ENCODE measurements at regions not wholly inside any gene's neighbourhood (a gene's known extent, or its start where the extent isn't known, plus 50 kb on each side); places are given as distances from the start of the nearest gene placed in this dataset.

GRCh38 chr6:120147071-120147871 lies 797.7 kb upstream of the MAN1A1 start:
- H3K9me3 Mint-ChIP-seq, result peaks cover 57% of the 10 kb centered on the region
- H3K4me3 Mint-ChIP-seq, result no peak overlapping the region
- DNase-seq, result no peak
- no peaks in the 10 kb centered on the region for H3K36me3 Mint-ChIP-seq (ENCODE audit: low read depth)
- H3K27me3 Mint-ChIP-seq (ENCODE audit: insufficient read depth), result no peaks in the 10 kb centered on the region; the same call in 1 of the 2 replicates
- no peaks in the 10 kb centered on the region for H3K4me1 Mint-ChIP-seq (ENCODE audit: low read depth)
- TF ChIP-seq CTCF (IDR thresholded peaks at IDR 0.05), result no peak
- H3K27ac Mint-ChIP-seq, result no peak overlapping the region

DNA sequence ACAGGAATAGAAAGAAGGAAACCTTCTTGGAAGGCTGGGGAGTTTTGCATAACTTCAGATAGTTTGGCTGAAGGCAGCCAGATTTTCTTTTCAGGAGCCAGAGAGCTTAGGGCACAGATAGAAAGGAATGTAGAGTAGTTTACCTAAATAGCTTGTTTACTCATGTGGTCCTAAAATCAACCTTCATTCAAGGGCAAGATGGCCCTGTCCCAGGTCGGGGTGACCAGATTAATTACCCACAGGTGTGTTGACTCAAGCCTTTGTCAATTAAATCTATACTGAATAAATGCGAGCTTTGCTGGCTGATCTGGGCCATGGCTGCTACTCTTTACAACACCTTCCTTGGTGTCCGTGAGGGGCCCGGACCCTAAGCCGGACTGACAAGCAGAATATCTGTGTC lies 792.0 kb upstream of the MAN1A1 start:
- no peak for DNase-seq
- no peaks in the 10 kb centered on the region for H3K4me1 Mint-ChIP-seq (ENCODE audit: low read depth)
- peaks cover 24% of the 10 kb centered on the region for H3K9me3 Mint-ChIP-seq
- TF ChIP-seq CTCF (IDR thresholded peaks at IDR 0.05), result no peak
- H3K4me3 Mint-ChIP-seq, result no peak overlapping the region
- H3K27me3 Mint-ChIP-seq (ENCODE audit: insufficient read depth), result no peaks in the 10 kb centered on the region
- H3K27ac Mint-ChIP-seq, result no peak overlapping the region
- no peaks in the 10 kb centered on the region for H3K36me3 Mint-ChIP-seq (ENCODE audit: low read depth)

- TF ChIP-seq CTCF (IDR thresholded peaks at IDR 0.05), result no peak
- no peak overlapping the region for H3K27ac Mint-ChIP-seq
- no peaks in the 10 kb centered on the region for H3K4me1 Mint-ChIP-seq (ENCODE audit: low read depth)
- H3K4me3 Mint-ChIP-seq, result no peak overlapping the region
- DNase-seq, result no peak
- H3K27me3 Mint-ChIP-seq (ENCODE audit: insufficient read depth), result no peaks in the 10 kb centered on the region
- H3K36me3 Mint-ChIP-seq (ENCODE audit: low read depth), result no peaks in the 10 kb centered on the region
- peaks cover 22% of the 10 kb centered on the region for H3K9me3 Mint-ChIP-seq
Observed at GRCh38 chr6:120137492-120137891, 787.9 kb upstream of the MAN1A1 start.

- H3K27ac Mint-ChIP-seq, result no peak overlapping the region
- H3K36me3 Mint-ChIP-seq (ENCODE audit: low read depth), result no peaks in the 10 kb centered on the region
- no peak for DNase-seq
- TF ChIP-seq CTCF (IDR thresholded peaks at IDR 0.05), result no peak
- peaks cover 25% of the 10 kb centered on the region for H3K9me3 Mint-ChIP-seq
- no peaks in the 10 kb centered on the region for H3K4me1 Mint-ChIP-seq (ENCODE audit: low read depth)
- H3K4me3 Mint-ChIP-seq, result no peak overlapping the region
- no peaks in the 10 kb centered on the region for H3K27me3 Mint-ChIP-seq (ENCODE audit: insufficient read depth)
Observed at GRCh38 chr6:120129228-120129627, 779.7 kb upstream of the MAN1A1 start.

DNA sequence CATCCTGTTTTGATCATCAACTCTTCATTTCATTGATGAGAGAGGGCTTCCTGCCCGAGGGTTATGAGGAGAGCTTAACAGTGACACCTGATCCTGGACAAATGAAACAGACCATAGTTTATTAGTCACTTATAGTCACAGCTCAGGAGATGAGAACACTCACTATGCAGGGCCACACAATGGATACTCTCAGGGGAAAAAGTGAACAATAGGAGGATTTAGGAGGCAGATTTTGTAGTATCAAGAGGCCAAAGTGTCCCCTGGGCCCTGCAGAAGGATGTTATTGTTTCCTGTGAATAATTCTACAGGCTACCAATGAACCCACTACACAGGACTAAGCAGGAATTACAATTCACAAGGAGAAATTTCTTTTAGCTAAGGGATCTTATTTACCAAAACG lies 772.8 kb upstream of the MAN1A1 start:
- no peak for DNase-seq
- no peak overlapping the region for H3K4me3 Mint-ChIP-seq
- no peaks in the 10 kb centered on the region for H3K36me3 Mint-ChIP-seq (ENCODE audit: low read depth)
- H3K27ac Mint-ChIP-seq, result no peak overlapping the region
- TF ChIP-seq CTCF (IDR thresholded peaks at IDR 0.05), result no peak
- H3K27me3 Mint-ChIP-seq (ENCODE audit: insufficient read depth), result no peaks in the 10 kb centered on the region
- H3K9me3 Mint-ChIP-seq, result peaks cover 48% of the 10 kb centered on the region
- H3K4me1 Mint-ChIP-seq (ENCODE audit: low read depth), result no peaks in the 10 kb centered on the region

Data from HFFc6 (cell line).